ENCODE measurements at regions not wholly inside any gene's neighbourhood (a gene's known extent, or its start where the extent isn't known, plus 50 kb on each side); places are given as distances from the start of the nearest gene placed in this dataset.

GRCh38 chr10:69749178-69750010 lies 52.3 kb upstream of the COL13A1 start:
- TF ChIP-seq RBM34 (IDR thresholded peaks at IDR 0.05; ENCODE audit: borderline replicate concordance, insufficient read depth, low read length) (no peak), ATF2 (CRISPR knock-in tag; IDR thresholded peaks at IDR 0.05) (no peak), SMAD1 (IDR thresholded peaks at IDR 0.05; ENCODE audit: low read depth, low read length, partially characterized antibody) (no peak), ZBTB1 (CRISPR knock-in tag; IDR thresholded peaks at IDR 0.05; ENCODE audit: borderline replicate concordance, low read depth) (no peak), CTCF (IDR thresholded peaks at IDR 0.05 in 2 of 3, conservative IDR thresholded peaks at IDR 0.05 in 1 of 3; ENCODE audit: insufficient read depth in 2 of 3, low read depth in 1 of 3, low read length in 3 of 3) (no peak), MYC (IDR thresholded peaks at IDR 0.05; ENCODE audit: low read depth, low read length) (no peak), MYC (CRISPR knock-in tag; IDR thresholded peaks at IDR 0.05; ENCODE audit: borderline replicate concordance, low read depth) (no peak), KAT8 (IDR thresholded peaks at IDR 0.05; ENCODE audit: low read depth) (no peak), POLR2A (conservative IDR thresholded peaks at IDR 0.05) (no peak), ZNF589 (CRISPR knock-in tag; IDR thresholded peaks at IDR 0.05; ENCODE audit: low read depth) (no peak), HDAC2 (IDR thresholded peaks at IDR 0.05) (no peak), CBFA2T3 (IDR thresholded peaks at IDR 0.05) (no peak)
- TF ChIP-seq, protein P1, sequence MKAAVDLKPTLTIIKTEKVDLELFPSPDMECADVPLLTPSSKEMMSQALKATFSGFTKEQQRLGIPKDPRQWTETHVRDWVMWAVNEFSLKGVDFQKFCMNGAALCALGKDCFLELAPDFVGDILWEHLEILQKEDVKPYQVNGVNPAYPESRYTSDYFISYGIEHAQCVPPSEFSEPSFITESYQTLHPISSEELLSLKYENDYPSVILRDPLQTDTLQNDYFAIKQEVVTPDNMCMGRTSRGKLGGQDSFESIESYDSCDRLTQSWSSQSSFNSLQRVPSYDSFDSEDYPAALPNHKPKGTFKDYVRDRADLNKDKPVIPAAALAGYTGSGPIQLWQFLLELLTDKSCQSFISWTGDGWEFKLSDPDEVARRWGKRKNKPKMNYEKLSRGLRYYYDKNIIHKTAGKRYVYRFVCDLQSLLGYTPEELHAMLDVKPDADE (conservative IDR thresholded peaks at IDR 0.05; ENCODE audit: control insufficient read depth, low read depth, low read length): no peak

Measured in K562 (cell line).